GM19238 (cell line): ENCODE measurements at regions not wholly inside any gene's neighbourhood (a gene's known extent, or its start where the extent isn't known, plus 50 kb on each side); places are given as distances from the start of the nearest gene placed in this dataset.

ENCODE experiments used
- DNase-seq: peaks from one replicate; pipeline ENCODE4 v3.0.0; 2011; ENCODE audit warnings: low spot score; ENCODE audit not compliant: insufficient read length

DNA sequence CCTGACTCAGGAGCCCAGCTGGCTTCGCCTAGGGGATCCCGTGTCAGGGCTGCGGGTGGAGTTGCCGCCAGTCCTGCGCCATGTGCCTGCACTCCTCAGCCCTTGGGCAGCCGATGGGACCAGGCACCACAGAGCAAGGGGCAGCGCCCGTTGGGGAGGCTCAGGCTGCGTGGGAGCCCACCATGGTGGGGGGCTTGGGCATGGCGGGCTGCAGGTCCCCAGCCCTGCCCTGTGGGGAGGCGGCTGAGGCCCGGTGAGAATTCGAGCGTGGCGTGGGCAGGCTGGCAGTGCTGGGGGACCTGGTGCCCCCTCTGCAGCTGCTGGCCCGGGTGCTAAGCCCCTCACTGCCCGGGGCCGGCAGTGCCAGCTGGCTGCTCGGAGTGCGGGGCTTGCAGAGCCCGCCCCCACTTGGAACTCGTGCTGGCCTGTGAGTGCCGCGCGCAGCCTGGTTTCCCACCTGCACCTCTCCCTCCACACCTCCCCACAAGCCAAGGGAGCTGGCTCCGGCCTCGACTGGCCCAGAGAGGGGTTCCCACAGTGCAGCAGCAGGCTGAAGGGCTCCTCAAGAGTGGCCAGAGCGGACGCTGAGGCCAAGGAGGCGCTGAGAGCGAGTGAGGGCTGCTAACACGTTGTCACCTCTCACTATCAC lies 135.1 kb upstream of the SEL1L start:
- no peak for DNase-seq

DNA sequence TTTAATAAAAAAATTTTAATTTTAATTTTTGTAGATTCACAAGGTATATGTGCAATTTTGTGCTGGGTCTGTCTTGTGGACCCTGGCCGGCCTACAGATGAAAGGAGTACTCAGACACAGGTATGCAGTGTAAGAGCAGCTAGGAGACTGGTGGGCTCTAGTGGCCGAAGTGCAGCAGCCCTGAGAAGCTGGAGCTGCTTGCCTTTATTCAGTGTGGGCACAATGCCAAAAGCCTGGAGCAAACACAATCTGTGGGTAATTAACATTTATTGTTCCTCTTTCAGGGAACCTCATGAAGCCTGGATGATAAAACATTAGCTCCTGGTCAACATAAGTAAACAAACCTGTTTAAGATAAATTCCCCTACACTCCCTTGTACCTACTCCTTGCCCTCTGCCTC lies 135.7 kb upstream of the SEL1L start:
- DNase-seq: no peak

DNA sequence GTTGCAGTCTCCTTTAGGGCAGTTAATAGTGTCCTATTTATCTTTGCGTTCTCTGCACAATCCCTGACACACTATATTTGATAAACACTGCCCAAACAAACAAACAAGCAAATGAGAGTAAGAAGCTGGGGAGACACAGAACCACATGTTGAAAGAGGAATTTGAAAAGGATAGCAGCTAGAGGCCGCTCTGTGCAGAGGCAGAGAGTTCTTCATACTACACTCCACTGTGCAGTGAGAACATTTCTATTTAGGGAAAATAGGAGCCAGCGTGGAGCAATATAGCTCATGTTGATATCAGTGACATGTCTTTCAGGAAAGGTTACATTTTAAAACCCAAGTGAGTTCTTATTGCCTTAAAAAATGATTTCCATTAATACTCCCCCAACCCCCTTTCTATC lies 140.3 kb upstream of the SEL1L start:
- DNase-seq: no peak

DNA sequence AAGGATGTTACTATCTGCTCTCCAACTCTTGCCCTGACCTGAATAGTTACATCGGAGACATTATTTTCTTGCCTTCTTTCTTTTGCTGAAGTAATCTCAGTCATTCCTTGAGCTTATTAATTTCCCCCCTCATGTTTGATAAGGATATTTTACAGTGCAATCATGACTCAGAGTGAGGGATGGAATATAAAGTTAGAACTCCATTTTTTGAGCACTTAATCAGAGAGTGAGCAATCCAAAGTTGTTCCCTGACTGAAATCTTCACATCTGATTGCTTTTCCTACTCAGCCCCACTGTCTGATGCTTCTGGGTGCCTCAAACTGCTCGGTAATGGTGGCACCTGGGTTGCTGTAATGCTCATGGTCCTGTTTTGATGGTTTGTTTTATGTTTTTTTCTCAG lies 142.7 kb upstream of the SEL1L start:
- no peak for DNase-seq

DNA sequence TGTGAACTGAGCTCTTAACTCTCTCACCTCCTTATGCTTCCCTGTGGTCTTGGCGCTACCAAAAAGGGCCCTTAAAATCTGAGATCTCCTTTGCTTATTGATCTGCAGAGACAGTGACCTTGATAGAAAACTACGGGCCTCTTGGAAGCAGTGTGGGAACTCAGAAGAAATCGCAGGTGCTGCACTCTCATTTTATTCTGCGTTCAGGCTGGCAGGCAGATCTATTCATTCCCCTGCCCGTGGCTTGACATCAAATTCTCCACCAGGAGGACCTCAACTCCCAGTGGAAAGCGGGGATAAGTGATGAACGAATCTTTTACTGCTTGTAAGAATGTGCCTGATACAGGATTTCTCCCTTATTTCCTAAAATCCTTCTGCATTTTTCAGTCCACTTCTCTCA lies 143.2 kb upstream of the SEL1L start:
- DNase-seq: no peak

DNA sequence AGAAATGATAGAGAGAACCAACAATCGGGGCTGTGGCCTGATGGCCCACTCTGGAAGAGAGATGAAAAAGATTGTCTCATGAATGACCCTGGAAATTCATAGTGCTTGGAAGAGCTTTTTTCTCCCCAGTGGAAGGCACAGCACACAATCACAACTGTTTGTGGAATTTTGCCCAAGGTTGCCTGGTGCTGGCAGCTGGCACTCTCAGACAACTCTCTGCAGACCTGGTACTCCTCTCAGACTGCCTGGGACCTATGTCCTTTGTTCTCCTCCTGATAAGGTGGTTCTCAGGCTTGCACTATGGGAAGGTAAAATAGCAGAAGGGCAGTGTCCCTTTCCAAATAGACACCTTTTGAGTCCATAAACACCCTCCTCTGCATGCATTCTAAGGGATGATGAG lies 144.1 kb upstream of the SEL1L start:
- no peak for DNase-seq

DNA sequence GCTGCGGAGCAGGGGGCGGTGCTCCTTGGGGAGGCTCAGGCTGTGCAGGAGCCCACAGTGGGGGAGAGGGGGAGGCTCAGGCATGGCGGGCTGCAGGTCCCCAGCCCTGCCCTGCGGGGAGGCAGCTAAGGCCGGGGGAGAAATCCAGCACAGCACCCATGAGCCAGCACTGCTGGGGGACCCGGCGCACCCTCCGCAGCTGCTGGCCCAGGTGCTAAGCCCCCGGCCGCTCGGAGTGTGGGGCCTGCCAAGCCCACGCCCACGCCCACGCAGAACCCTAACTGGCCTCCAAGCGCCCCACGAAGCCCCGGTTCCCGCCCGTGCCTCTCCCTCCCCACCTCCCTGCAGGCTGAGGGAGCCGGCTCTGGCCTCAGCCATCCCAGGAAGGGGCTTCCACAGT lies 145.6 kb upstream of the SEL1L start:
- no peak for DNase-seq

DNA sequence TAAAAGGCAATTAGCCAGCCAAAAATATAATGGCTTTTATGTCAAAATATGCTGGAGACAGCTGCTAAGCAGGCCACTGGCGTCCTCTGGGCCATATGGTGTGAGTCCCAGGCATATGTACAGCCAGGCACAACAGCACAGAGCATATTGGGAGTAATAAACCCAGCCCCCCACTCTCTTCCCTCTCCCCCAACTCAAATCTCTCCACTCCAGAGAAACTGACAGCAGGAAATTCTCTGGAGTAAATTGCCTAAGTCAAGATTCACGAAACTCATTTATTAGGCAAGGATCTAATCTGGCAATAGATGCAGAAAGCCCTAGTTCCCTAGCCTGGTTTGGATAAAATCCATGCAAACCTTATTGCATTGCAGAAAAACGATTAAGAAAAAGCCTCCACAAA lies 147.9 kb upstream of the SEL1L start:
- DNase-seq: no peak

DNA sequence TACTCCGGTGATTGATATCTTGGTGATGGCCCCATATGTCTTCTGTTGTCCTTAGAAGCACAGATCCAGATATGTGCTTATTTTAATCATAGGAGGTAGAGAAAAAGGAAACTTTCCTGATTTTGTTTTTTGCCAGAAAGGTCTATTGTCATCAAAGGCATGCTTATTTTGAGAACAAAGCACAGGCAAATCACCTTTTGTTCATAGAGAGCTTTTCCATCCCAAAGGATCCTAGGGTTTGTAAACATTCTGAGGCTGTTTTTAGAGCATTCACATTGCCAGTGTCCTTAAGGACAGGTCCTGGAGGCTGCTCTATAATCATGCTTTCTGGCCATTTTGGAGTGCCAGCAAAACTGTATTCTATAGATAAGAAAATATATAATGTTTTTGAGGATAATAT lies 148.5 kb upstream of the SEL1L start:
- no peak for DNase-seq

DNA sequence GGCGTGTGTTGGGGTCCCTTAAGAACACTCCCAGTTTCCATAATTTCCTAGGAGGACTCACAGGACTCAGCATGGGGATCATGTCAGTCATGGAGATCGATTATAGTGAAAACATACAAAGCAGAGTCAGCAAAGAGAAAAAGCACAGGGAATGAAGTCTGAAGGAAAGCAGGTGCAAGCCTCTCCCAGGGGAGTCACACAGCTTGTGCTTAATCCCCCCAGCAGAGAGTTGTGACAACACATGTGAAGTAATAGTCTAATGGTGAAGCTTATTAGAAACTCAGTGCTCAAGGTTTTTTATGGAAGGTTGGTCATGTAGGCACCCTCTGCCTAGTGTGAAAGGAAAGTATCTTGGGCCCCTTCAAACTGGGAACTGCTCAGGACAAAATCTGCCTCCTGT lies 149.0 kb upstream of the SEL1L start:
- DNase-seq: no peak

DNA sequence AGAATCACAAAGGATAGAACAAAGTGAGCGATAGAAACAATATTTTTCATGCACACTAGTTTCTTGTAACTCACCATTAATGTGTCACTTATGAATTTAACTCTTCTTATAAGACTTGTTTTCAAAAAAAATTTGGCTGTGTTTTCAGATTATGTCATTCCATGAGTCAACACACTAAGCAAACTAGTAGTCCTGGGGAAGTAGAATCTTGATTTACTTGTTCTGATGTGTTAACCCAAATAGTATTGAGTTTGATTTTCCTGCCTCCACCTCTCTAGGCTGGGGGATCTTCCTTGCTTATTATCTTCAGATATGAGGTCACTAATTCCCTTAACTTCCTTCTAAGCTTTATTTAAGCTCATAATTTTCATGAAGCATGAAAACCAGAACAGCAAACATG lies 151.0 kb upstream of the SEL1L start:
- DNase-seq: no peak

DNA sequence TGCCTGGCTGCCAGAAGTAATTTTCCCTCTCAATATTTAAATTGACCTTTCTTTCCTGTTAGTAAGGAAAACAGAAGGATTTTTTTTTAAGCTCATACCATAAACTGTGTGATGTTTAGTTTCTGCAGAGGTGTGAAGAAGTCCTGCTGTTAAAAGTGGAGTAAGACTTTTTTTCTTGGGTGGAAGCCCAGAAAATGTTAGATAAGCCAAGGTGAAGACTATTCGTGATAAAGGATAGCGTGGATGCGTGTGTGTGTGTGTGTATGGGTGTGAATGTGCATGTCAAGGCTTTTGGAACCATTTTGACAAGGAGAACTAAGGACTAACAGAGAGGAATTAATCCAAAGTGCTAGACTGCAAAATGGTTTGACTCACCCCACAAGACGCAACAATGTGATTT lies 152.9 kb upstream of the SEL1L start:
- DNase-seq: no peak

DNA sequence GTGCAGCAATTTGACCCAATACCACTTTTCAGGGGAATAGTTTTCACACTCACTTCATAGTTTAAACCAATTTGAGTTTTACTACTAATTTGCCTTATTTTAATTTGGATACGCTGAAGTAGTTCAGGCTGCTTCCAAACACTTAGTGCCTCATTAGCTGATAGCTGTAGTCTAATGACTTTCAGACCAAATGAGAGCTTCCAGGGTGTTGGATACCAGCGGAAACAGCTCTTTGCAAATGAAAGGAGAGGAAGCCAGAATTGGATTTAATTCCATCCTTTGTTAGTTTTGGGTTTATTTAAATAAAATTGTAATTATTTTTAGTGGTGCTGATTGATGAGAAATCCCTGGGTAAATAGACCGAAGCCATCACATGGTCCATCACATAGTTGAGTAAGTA lies 158.3 kb upstream of the SEL1L start:
- DNase-seq: no peak

DNA sequence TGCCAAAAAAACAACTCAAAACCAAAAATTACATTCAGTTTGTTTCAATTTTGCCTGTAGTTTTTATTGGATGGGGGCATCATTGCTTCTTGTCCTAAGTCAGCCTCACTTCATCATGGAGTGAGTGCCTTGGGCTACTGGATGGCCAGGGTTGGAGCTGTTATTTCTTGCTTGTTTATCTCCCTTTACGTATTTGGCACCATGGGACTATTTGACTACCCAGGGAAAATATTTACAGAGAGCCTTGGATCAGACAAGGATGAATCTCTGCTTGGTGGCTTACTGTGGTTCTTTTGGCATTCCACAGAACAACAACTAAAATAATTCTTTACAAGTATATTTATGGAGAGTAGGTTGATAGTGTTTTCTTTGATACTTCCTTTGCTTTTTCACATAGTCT lies 160.8 kb upstream of the SEL1L start:
- no peak for DNase-seq

DNA sequence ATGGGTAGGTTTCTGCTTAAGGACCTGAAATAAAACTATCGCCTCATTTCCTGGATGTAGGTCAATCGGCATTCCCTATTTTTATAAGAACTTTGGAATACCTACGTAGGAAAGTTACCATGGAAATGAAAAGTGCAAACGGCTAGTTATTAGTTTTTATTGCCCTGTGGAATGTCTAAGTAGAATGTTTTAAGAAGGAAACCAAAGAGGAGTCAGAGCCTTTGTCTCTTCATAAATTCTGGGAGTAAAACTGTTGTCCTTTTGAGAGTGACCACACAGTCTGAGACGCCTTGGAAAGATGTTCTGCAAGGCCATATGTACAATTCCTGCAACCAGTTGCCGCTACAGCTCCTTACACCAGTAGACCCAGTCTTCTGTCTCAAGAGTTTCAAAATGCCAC lies 176.0 kb upstream of the SEL1L start:
- no peak for DNase-seq

DNA sequence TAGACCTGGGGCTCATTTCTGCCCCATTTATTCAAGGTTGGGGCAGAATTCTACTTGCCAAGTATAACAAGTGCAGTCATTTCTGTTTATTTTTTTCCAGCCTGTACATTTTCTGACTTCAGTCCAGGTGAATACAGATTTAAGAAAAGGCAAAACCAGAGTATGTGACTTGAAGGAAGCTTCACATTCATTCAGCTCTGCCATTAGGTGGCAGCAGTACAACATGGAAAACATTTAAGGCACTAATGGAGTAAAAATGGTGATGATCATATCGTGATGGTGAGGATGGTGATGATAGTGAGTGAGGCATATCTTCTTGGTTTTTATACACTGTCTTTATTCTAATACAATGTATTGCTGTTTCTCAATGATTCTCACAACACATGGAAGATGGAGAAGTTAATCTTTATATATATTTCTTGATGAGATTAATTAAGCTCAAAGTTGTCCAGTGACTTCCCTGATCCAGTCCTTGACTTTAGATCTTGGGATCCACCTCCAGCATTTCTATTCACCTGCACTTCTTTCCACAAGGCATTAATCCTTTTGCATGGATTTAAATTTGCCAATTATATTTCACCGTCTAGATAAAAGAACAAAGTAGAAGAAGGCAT lies 176.7 kb upstream of the SEL1L start:
- DNase-seq: no peak

DNA sequence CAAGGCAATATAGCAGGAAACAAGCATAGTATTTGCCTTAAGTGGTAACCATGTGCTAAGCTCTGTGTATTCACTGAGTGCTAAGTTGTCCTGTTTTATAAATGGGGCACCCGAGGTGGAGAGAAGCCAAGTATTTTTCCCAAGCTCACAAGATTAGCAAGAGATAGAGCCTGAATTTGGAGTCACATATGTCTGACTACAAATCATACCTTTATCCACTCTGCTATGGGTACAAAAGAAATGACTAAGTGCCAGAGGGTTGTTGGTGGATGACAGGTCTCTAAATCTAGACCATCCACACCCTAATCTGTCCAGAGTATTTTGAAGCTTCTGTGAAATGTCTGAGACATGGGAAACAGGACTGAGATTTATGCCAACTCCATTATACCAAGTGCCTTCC lies 182.1 kb upstream of the SEL1L start:
- no peak for DNase-seq

DNA sequence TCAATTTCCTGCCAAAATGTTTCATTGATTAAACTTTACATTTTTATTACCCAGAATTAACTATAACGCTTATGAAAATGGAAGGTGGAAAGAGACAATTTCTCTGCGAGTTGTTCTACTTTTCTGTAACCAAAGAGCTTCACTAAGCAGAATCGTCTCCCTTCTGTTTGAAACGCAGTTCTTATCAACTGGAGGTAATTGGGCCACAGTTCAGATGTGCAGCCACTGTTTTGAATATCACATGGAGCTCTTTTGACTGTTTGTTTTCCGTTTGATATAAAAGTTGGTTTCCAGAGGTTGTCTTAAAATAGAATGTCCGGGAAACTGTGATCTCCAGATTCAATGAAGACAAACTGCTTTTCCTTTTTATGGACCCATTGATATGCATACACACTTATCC lies 183.3 kb upstream of the SEL1L start:
- no peak for DNase-seq

DNA sequence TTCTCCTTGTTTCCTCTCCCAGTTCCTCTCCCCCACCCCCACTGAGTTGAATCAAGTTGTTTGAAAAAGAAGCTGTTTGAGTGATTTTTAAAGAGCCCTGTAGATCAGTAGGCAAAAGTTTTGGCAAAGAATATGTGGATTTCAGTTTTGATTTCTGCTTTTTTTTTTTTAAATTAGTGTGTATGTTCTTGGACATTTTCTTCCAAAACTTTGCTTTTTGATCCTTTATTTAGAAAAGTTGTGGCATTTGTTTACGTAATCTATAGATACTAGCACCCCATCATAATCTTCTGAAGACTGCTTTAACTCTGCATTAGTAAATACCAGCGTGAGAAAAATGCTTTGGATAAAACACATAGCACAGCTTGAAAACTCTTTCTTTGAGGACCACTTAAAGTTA lies 190.3 kb upstream of the SEL1L start:
- no peak for DNase-seq

DNA sequence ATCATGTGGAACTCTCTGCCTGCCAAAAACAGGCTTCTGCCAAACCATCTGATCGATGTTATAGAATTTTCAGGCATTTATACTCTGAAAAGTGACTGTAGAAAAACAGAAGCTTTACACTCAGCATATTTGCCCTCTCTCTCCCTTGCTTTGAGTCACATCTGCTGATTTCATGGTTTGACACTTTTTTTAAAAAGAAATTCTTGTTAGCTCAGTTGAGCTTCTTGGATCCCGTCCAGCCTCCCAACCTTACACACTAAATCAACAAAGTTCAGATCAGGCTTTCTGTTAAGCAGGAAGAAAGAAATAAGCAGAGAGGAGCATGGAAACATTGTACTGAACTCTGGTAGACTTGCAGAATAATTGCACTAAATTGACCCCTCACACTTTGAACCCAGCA lies 193.6 kb upstream of the SEL1L start:
- DNase-seq: no peak

DNA sequence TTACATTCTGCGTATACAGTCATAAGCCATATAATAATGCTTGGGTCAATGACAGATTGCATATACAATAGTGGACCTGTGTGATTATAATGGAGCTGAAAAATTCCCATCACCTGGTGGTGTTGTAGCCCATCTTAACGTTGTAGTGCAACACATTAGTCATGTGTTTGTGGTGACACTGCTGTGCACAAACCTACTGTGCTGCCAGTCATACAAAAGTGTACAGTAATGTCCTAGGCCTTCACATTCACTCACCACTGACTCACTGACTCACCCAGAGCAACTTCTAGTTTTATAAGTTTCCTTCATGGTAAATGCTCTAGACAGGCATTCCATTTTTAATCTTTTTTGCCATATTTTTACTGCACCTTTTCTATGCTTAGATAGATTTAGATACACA lies 194.8 kb upstream of the SEL1L start:
- no peak for DNase-seq

DNA sequence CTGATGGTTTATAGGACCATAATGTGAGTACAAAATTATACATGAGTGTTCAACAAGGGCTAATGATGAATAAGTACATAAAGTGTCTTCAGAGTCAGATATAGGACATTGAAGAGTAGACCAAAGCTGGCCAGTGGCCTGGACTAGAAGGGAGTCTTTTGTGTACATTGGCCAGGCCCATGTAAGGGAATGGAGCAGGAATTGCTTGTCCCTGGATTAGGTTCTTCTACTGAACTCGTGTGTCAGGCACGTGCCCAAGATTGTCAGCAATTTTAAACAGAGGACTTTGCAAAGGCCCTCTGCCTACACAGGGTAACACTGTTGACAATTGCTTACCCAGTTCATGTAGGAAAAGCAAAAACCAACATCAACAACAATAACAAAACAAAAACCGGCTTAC lies 196.0 kb upstream of the SEL1L start:
- DNase-seq: no peak

DNA sequence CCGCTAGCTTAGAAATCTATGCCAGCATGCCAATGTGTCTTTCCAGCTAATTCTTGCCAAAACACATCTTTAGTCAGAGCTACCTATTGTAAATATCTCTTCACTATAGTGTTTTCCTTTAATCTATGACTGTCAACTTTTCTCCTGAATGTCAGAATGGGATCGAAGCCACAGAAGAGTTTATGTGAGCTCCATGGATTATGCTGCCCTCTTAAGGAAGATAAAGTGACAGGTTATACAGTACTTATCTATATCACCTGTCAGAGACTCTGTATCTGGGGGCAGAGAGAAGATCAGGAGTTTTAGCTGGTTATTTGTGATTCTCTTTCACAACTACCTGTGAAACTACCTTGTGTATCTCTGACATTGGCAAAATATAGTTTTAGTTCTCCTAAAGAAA lies 204.3 kb upstream of the SEL1L start:
- DNase-seq: no peak
